GM10266 (cell line): ENCODE measurements at regions not wholly inside any gene's neighbourhood (a gene's known extent, or its start where the extent isn't known, plus 50 kb on each side); places are given as distances from the start of the nearest gene placed in this dataset.
"Not testable (repeated sequence)": the region's sequence is repeated elsewhere in the genome, so short reads cannot be mapped to it uniquely, and the experiment has no call there.

Source experiments
- DNase-seq: peaks from one replicate; pipeline ENCODE4 v3.0.0; 2012; ENCODE audit errors: extremely low spot score
- CTCF ChIP-seq: IDR thresholded peaks from 2 replicates; pipeline ENCODE4 v1.5.1; 2012; ENCODE audit warnings: mild to moderate bottlenecking, low read depth; ENCODE audit not compliant: control insufficient read depth, insufficient read depth; ENCODE audit errors: missing control alignments

DNA sequence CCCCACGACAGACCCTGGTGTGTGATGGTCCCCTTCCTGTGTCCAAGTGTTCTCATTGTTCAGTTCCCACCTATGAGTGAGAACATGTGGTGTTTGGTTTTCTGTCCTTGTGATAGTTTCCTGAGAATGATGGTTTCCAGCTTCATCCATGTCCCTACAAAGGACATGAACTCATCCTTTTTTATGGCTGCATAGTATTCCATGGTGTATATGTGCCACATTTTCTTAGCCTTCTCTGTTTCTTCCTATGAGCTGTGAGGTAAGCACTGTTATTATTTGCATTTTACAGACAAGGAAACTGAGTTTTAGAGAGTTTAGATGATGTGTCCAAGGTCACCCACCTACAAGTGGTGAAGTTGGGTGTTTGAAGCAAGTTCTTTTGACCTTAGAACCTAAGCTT is 51.1 kb upstream of the BNC1 start:
- not testable (repeated sequence) for DNase-seq

DNA sequence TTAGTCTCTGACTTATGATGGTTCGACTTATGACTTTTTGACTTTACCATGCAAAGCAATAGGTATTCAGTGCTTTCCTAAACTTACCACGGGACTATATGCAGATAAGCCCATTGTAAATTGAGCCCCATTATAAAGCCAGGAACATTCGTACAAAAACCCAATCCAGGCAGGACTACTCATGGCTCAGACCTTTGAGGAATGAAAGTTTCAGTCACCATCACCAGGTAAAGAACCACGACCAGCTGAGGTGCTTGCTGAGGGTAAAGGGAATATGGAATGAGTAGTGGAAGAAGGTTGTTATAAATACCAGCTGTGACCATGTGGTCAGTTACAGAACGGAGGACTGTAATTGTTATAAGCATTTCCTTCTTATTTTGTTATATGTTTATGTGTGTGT is 54.9 kb upstream of the BNC1 start:
- no peak for TF ChIP-seq CTCF
- DNase-seq: no peak

DNA sequence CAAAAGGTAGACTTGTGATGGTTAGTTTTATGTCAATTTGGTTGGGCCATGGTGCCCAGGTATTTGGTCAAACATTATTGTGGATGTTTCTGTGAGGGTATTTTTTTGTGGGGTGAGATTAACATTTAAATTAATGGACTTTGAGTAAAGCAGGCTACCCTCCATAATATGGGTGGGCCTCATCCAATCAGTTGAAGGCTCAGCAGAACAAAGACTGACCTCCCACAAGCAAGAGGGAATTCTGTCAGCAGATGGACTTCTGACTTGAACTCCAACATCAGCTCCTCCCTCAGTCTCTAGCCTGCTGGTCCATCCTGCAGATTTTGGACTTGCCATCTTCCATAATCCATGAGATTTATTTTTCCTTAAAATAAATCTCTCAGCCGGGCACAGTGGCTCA is 55.6 kb upstream of the BNC1 start:
- TF ChIP-seq CTCF: no peak
- no peak for DNase-seq

- TF ChIP-seq CTCF: no peak
- no peak for DNase-seq
These were observed 61.9 kb upstream of the BNC1 start for GRCh38 chr15:83346342-83346741.

GRCh38 chr15:83352119-83352518 is 67.7 kb upstream of the BNC1 start:
- TF ChIP-seq CTCF: no peak
- DNase-seq: no peak

- TF ChIP-seq CTCF: no peak
- no peak for DNase-seq
These were observed 72.3 kb upstream of the BNC1 start for GRCh38 chr15:83356501-83357399.

DNA sequence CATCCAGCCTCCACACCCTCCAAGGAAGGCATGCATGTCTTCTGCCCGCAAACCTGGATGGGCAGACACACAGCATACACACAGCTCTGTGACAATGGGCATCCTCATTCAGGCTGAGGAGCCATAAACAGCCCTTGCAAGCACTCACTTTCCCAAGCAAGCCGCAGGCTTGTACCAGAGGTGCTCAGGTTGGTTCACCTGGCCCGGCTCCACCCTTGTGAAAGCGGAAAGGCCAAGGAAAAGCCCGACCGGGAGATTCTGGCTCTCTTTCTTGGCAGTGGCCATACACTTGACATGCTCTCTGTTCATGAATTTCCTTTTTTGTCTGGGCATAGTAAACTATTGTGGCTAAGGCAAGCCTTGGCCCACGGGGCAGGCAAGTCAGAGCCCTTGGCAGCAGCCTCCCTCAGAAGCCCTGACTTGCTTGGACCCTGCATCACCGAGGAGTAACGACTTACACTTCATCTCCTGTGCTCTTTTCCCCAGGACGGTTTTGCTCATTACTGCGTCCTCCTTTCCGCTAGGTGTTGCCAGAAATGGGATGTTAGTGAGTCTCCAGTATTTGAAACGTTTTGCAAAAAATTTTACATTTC is 74.6 kb upstream of the BNC1 start:
- no peak for DNase-seq
- TF ChIP-seq CTCF: no peak

DNA sequence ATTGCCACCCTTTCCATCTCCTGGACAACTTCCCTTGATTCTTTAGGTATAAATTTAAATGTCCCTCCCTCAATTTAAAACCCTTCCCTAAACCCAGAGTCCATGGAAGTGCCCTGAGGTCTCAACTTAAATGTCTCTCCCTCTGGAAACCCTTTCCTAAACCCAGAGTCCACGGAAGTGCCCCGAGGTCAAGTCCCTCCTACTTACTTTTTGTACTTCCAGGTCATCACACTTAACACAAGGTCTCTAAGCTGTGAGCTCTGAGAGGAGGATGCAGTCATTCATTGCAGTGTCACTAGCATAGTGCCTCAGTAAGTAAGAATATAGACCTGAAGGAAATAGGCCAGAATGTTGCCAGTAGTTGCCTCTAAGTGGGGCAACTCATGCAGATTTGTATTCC is 78.2 kb upstream of the BNC1 start:
- DNase-seq: no peak
- no peak for TF ChIP-seq CTCF
